ENCODE measurements at regions not wholly inside any gene's neighbourhood (a gene's known extent, or its start where the extent isn't known, plus 50 kb on each side); places are given as distances from the start of the nearest gene placed in this dataset.

GRCh38 chr1:34338871-34339270 lies 162.2 kb downstream of the C1orf94 start:
- DNase-seq (ENCODE audit: low read depth), result no peak
- H3K4me3 ChIP-seq (ENCODE audit: low read depth, low read length), result no peak overlapping the region
- TF ChIP-seq CTCF (IDR thresholded peaks at IDR 0.05; ENCODE audit: insufficient read depth, low read length), result no peak

DNA sequence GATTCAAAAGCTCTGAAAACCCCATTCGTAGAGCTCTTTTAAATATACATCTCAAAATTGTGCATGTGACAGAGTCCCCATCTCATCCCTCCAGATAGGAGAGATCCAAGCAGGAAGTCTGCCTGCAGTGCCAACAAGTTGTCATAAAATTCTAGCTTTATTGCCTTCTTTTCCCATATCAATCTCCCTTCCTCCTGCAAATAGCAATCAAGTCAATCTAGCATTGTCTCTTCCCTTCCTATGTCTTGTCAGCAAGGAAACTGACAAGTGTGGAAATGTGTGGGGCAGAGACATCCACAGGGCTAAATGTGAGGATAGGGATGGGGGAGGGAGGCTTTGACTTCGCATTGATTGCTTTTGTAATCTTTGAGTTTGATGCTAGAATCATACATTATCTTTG lies 165.2 kb downstream of the C1orf94 start:
- DNase-seq (ENCODE audit: low read depth), result no peak
- TF ChIP-seq CTCF (IDR thresholded peaks at IDR 0.05; ENCODE audit: insufficient read depth, low read length), result no peak
- H3K4me3 ChIP-seq (ENCODE audit: low read depth, low read length), result no peak overlapping the region

DNA sequence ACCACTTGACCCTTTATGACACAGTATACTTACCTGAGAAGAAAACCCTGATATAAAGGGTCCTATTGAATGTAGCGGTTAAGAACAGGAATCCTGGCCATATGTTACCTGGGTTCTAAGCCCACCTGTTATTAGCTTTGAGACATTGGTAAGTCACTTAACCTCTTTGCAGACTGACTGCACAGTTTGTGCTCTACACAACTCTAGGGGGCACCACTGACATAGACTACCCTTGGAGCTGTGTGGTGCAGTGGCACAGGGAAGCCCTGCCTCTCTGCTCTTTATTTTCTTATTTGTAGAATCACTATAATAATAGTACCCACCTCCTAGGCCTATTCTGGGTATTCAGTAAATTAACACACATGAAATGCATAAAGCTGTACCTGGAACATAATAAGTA lies 165.6 kb downstream of the C1orf94 start:
- DNase-seq (ENCODE audit: low read depth), result no peak
- H3K4me3 ChIP-seq (ENCODE audit: low read depth, low read length), result no peak overlapping the region
- no peak for TF ChIP-seq CTCF (IDR thresholded peaks at IDR 0.05; ENCODE audit: insufficient read depth, low read length)

DNA sequence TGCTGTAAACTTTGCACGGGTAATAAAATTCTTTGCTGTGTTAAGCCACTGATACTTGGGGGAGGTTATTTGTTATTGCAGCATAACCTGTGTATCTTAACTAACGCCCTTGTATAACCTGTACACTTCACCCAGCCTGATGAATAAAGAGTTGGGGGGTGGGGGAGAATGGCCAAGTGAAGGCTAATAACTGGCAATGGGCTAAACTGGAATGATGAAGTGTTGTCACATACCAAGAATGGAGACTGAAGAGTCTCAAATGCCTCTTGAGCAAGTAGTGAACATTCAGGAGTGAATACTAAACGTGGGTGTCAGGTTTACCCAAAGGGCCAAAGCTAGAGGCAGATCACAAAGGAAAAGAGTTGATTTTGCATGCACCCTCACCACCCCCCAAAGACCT lies 169.4 kb downstream of the C1orf94 start:
- no peak for DNase-seq (ENCODE audit: low read depth)
- no peak overlapping the region for H3K4me3 ChIP-seq (ENCODE audit: low read depth, low read length)

DNA sequence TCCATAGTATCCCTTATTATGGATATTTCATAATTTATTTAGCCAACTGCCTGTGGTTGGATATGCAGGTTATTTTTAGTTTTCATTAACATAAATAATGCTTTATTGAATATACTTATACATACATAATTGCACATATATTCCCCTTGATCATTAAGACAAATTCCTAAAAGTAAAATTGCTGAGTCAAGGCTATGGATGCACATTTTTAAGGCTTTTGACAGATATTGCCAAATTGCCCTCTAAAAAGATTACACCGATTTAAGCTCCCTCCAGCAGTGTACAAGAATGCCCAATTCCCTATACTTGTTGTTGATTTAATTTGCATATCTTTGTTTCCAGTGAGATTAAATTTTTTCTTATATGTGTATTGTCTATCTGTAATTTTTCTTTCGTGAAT lies 176.7 kb downstream of the C1orf94 start:
- no peak for DNase-seq (ENCODE audit: low read depth)
- no peak overlapping the region for H3K4me3 ChIP-seq (ENCODE audit: low read depth, low read length)
- TF ChIP-seq CTCF (IDR thresholded peaks at IDR 0.05; ENCODE audit: insufficient read depth, low read length), result no peak

More for the DNA sequence above, 169.4 kb downstream of the C1orf94 start:
- no peak for TF ChIP-seq CTCF (IDR thresholded peaks at IDR 0.05; ENCODE audit: insufficient read depth, low read length)

- H3K4me3 ChIP-seq (ENCODE audit: low read depth, low read length), result no peak overlapping the region
- no peak for TF ChIP-seq CTCF (IDR thresholded peaks at IDR 0.05; ENCODE audit: insufficient read depth, low read length)
- DNase-seq (ENCODE audit: low read depth), result no peak
These were observed 177.7 kb downstream of the C1orf94 start for GRCh38 chr1:34354367-34354766.

GRCh38 chr1:34356853-34357252 lies 180.1 kb downstream of the C1orf94 start:
- no peak for TF ChIP-seq CTCF (IDR thresholded peaks at IDR 0.05; ENCODE audit: insufficient read depth, low read length)
- no peak for DNase-seq (ENCODE audit: low read depth)
- H3K4me3 ChIP-seq (ENCODE audit: low read depth, low read length), result no peak overlapping the region
